ENCODE measurements at regions not wholly inside any gene's neighbourhood (a gene's known extent, or its start where the extent isn't known, plus 50 kb on each side); places are given as distances from the start of the nearest gene placed in this dataset.
"Not testable (repeated sequence)": the region's sequence is repeated elsewhere in the genome, so short reads cannot be mapped to it uniquely, and the experiment has no call there.

DNA sequence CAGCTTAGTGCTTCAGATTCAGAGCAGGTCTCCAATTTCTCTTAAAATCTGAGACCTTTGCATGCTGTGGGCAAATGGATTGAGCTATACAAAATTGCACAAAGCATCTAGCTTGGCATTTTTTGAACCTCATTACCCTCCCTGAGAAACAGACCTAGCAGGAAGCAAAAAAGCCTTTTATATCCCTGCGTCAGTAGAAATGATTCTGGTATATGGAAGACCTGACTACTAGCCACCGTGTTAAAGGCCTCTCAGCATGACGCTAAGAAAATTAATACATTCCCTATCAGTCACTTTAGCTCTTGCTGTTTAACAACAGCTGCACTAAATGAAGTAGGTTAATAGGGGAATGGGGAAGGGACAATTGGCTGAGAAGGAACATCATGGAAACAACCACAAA, 110.7 kb upstream of the SMLR1 start:
- ATAC-seq, result no peak

DNA sequence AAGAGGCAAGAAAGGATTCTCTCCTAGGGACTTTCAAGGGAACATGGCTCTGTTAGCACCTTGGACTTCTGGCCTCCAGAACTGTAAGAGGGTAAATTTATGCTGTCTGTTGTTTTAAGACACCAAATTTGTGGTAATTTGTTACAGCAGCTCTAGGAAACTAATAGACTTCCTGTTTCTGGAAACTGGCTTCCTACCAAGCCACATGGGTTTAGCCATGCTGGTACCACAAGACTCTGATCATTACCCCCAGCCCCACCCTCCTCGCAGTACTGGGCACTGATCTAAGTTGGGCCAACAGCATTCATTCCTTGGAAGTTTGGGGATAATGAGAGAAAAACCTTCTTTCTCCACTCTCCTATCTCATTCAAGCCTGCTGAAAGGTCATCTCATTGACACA, 109.5 kb upstream of the SMLR1 start:
- ATAC-seq, result no peak

DNA sequence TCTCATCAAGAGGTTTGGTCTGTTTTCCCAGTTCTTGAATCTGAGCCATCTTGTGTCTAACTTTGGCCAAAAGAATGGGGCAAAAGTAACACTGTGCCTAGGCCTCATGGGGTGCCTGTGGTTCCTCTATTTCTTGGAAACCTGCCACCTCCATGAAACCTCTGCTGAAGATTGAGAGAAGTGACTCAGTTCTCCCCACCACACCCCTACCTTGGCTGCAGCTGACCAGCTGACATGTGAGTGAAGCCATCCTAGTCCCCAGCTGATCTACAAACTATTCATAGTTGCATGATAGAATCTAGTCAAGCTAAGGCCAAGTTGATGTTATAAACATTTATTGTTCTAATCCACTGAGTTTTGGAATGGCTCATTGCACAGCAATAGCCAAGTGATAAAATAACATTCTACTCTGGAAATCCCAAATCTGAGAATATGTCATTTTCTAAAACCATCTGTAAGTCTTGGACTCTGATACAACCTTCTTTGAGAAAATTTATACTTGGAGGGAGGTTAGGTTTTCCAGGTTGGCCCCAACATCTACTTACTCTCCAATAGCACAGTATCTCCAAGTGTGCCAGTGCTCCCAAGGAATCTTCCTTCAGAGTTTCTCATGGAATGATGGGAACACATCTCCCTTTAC, 107.0 kb upstream of the SMLR1 start:
- no peak for ATAC-seq

DNA sequence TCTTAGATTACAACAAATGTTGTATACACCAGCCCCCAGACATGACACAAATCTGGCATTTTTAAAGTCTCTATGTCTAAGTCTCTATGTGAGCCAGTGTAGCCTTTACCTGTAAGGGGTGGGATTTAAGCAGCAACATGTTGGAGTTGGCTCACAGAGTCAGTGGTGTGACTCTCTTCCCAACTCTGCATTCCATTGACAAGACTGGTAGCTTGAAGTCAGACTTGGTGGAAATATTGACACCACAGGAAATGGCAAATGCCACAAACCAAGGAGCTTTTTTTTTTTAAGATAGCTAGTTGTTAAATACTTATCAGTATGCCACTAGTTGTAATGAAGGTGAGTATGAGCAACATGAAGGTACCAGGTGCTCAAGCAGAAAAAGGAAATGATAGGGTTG, 103.1 kb upstream of the SMLR1 start:
- no peak for ATAC-seq

DNA sequence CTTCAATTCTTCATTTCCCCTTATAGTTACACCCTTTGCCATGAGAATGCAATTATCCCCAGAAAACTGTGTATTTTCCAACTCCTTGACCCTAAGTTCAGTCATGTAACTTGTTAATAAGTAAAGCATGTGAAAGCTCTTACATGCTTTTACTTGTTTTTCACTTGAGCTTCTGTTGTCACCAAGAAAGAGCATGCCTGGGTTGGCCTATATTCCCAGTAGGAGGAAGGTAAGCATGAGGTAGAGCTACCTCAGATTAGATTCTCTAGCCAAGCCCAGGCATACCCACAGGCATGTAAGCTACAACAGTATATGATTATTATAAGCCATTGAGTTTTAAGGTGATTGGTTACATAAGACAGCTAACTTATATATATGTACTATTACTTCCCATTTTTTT, 101.7 kb upstream of the SMLR1 start:
- no peak for ATAC-seq

DNA sequence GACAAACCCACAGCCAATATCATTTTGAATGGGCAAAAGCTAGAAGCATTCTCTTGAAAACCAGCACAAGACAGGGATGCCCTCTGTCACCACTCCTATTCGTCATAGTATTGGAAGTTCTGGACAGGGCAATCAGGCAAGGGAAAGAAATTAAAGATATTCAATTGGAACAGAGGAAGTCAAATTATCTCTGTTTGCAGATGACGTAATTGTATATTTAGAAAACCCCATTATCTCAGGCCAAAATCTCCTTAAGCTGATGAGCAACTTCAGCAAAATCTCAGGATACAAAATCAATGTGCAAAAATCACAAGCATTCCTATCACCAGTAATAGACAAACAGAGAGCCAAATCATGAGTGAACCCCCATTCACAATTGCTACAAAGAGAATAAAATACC, 99.1 kb upstream of the SMLR1 start:
- not testable (repeated sequence) for ATAC-seq

DNA sequence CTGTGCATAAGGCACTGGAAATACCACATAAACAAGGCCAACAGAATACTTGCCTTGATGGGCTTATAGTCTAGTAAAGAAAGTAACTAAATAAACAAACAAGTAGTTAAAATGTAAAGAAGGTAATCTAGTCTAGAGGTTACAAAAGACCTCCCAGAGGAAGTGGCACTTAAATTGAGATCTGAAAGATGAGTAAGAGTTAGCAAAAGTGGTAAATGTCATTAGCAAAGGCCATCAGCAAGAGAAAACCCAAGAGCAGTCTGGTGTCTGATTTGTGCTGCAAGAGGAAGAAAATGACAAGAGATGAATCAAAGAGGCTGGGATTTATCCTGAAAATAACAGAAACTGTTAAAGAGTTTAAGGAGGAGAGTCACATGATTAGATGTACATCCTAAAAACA, 96.6 kb upstream of the SMLR1 start:
- no peak for ATAC-seq

DNA sequence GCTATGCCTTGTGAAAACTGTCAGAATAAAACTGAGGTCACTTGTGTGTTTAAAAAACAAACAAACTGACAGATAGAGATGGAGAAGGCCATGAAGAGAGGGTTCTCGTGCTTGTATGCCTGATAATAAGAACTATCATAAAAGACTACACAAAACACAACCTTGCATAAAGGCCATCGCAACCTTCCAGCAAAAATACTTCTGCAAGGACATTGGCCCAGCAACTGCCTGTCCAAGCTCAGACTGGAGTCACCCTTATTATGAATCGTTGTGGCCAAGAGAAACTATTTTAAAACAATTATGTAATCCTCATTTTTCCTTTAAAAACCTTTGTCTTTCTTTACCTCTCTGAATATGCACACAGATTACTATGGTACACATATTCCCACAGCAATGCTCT, 93.0 kb upstream of the SMLR1 start:
- no peak for ATAC-seq

DNA sequence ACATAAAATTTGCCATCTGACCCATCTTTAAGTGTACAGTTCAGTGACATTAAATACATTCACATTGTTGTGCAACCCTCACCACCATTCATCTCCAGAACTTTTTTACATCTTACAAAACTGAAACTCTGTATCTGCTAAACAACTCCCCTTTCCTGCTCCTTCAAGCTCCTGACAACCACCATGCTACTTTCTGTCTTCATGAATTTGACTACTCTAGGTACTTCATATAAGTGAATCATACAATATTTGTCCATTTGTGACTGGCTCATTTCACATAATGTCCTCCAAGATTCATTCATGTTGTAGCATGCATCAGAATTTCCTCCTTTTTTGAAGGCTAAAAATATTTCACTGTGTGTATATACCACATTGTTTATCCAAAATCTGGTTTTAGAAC, 86.9 kb upstream of the SMLR1 start:
- no peak for ATAC-seq

DNA sequence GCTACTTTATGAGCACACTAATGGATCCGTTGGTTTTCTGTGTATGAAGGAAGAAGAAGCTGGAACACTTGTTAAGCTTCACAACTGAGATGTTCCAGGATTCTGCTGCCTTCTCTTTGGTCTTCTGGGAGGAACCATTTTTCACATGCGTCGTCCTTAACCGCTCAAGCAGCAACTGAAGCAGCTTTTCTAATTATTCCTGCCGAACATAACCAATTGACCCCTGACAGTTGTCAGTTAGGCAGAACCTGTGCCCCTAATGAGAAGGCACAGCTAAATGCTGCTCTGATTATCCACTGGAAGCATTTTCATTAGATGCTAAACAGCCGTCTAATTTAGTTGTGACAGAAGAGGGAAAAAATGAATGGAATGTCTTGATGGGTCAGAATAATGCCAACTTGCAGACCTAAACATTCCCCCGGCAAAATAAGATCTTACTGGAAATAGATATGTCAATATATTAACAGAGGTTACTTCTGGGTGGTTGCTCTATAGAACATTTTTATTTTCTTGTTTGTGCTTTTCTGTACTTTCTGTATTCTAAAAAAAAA, 85.0 kb upstream of the SMLR1 start:
- no peak for ATAC-seq

DNA sequence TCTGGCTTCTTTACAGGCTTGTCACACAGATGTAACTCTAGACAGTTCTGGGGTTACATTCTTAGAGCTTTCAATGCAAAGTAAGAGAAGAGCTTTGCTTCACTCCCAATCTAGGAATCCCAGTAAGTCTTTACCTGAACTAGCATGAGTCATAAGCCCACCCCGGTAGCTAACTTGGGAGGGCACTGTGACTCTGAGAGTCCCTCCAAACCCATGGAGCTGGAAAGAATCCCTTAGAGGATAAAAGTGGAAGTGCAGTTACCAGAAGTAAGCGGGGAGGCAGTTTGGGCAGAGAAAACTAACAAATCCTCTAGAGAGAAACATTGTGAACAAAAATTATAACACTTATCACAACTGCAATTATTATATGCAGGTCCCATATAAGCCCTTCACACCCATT, 84.0 kb upstream of the SMLR1 start:
- ATAC-seq, result no peak

DNA sequence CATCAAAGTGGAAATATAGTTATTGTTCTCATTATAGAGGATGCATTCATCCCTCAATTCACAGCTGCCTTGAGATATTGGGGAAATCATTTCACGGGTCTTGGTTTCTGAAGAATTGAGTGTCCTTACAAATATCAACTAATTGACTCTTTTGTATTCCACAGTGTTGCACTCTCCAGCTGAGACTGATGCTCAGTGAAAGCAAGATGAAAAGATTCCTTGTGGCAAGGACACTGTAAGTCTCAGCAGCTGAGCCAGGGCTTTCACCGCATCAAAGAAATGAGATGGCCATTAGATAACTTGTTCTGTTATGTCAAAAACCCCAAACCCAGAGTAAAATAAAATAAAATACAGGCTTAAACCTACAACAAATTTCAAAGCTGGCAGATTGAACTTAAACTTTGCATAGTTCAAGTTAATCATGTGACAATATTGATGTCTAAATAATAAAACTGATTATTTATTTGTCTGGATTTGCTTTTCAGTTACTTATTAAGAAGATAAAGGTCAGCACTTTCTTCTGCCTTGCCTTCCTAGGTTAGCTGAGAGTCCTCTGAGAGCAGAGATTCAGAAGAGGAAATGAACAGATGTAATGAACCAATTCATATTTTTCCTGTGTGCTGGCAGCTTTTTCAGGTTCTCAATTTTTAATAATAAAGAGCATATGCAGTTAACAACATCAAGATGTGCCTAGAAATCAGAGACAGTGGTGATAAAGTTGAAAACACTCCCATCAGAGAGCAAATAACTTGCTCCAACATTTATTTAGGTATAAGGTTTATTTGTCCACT, 82.4 kb upstream of the SMLR1 start:
- no peak for ATAC-seq

DNA sequence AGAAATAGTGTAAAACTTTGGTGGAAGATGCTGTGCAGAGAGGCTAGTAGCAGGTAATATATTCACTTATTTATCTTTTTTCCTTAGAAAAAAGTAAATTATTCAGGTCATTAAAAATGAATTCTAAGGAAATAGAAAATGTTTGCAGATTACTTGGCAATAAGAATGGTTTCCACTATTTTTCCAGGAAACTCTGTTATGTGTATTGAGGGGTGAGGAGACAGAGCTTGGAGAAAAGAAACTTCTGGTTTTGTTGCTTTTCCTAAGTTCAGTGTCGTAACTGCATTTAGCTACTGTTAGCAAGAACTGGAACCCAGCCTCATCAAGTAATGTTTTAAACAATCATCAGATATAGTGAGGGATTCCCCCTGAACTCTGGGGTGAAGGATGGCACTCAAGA, 79.2 kb upstream of the SMLR1 start:
- no peak for ATAC-seq

DNA sequence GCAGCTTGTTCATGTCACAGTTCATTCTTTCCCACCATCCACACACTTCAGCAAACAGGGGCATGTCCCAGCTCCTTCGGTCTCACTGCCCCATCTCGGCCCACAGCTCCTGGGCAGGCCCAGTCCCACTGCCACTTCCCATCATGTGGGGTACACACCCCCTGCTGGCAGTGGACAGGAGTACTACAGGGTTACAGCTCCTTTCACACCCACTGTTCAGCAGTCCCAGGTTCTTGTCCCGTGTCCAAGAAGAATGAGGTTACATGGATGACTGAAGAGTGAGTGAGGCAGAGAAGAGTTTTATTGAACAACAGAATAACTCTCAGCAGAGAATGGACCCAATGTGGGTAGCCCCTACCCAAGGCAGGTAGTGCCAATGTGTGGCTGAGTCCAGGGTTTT, 77.8 kb upstream of the SMLR1 start:
- no peak for ATAC-seq

DNA sequence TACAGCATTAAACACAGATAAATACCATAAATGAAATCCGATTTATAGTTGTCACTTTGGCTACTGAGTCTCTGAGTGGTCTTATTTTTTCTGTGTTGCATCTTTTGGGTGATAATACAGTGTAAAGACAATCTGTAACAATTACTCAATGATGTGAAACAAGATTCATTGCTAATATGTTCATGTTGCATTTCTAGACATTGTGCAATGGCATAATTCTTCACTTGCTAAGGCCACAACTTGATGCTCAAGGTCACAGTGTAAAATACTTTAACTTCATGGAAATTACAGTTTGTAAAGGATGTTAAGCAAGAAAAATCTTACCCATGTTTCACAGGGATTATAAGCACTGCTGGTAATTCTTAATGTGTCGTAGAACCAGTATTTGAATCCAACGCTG, 74.9 kb upstream of the SMLR1 start:
- no peak for ATAC-seq

DNA sequence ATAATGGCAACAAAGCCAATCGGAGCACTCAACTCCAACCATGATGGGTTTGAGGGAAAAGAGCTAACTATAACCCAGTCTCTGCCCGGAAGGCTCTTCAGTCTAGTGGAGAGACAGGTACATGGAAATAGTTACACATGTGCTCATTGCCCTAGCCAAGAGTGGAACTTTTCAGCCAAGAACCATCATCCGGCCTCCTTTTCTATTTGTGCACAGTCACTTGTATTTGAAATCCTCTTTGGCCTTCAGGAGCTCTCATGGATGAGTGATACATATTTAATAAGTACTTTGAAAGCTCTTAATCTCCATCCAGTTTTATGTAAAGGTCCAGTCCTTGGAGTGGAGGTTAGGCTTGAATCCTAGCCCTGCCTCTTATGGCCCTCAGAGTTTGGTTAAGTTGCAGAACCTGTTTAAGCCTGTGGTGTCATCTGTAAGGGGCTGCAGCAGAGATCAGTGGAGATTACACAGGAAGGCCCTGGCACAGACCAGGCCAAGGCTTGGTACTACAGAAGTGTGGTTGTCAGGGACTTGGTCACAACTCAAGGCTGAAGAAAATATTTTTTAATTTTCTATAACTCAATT, 72.3 kb upstream of the SMLR1 start:
- no peak for ATAC-seq

DNA sequence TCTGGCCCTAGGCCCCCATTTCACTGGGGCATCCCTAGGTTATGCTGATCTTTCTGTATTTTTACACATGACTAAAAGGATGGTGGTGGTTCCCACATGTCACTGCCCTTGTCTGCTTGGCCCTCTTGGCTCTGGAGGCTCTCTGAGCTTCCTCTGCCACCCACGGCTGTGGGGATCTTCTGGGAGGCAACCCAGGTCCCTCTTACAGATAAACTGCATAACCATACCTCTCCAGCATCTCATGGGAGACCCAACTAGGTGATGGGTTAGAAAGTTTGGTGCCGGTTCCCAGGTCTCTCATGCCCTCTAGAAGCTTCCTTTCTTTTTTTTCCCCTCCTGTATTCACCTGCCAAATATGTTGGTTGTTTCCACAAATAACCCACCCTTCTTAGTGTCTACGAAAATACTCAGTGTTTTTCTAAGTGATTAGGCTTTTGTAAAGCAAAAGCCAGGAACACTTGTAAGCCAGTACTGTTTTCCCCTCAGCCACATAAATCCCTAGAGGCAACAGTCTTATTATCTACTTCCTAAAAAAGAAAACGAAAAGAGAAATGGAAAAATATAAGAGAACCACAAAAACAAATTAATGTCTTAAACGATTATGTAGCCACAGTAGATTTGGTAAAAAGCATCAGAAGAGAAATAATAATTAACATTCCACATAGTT, 71.7 kb upstream of the SMLR1 start:
- no peak for ATAC-seq

DNA sequence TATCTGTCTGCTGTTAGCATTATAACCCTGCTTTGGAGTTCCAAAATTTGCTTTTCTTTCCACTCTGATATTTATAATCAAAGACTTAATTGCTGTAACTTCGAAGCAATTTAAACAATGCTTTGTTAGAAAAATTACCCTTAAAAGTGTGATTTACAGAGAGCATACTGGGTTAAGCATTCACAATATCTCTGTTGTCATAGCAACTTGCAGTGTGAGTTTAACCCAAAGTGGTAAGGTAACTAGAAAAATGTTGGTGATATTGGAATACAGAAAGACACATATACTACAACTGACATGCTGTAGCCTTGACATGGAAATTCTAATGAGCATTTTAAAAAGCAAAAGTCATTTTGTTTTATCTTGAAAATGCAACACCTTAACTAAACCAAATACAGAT, 70.4 kb upstream of the SMLR1 start:
- no peak for ATAC-seq

DNA sequence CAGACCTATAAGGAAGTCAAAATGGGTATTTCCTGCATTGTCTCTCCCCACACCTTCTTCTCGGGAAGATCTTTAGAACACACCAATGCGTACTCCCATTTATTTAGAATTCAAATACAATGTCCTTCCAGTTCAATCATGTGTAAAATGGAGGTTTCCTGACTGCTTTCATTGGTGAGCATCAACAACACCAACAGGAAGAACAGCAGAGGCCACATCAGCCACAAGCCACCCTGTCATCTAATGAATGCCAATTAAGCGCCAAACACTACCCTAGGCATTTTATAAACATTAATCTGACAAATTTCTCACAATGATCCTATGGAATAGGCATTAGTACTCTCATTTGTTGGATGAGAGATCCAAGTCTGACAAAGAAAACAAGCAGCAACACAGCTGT, 68.4 kb upstream of the SMLR1 start:
- ATAC-seq, result no peak

DNA sequence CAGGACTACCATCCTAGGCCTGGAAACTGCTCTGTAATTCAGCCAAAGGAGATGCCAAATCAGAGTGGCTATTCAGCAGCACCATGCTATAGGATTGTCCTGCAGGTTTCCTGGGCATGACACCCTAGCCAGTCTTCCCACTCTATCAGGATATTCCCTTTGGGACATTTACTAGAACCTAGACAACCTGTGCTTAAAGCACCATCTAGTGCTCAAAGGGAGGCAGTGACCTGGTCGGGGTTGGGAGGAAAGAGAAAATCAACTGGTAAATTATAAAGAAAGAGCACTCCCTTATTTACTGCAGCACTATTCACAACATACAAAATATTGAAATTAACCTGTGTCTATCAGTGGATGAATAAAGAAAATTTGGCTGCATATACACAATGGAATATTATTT, 67.2 kb upstream of the SMLR1 start:
- no peak for ATAC-seq

DNA sequence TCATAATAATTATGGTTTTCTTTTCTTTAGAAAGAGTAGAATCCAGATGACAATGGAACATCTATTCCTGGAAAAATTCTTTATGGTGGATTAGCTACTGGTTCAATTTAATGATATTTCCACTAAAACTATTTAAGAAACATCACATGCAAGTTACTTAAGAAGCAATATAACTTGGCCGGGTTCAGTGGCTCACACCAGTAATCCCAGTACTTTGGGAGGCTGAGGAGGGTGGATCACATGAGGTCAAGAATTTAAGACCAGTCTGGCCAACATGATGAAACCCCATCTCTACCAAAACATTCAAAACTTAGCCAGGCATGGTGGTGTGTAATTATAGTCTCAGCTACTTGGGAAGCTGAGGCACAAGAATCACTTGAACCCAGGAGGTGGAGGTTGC, 65.9 kb upstream of the SMLR1 start:
- no peak for ATAC-seq

DNA sequence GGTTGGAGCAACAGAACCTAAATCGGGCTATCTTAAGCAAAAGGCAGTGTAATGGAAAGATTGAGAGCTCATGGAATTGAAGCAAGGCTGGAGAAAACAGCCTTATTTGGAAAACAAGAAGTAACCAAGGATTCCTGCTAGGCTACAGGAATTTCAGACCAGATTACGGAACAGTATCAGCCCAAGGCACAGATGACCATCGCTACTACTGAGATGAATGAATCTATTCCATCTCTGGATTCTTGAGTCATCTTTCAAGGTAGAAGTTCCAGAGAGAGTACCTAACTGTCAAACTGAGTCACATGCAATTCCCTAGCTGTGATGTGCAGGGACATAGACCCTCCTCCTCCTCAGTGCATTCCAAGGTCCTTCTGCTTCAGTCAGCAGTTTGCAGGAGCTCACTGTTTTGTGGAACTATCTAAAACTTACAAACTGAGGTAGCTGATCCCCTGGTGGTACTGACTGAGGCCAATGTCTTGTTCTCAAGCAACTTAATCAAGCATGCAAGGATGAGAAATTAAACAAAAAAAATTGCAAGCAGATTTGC, 62.0 kb upstream of the SMLR1 start:
- no peak for ATAC-seq
